ENCODE measurements at regions not wholly inside any gene's neighbourhood (a gene's known extent, or its start where the extent isn't known, plus 50 kb on each side); places are given as distances from the start of the nearest gene placed in this dataset.

DNA sequence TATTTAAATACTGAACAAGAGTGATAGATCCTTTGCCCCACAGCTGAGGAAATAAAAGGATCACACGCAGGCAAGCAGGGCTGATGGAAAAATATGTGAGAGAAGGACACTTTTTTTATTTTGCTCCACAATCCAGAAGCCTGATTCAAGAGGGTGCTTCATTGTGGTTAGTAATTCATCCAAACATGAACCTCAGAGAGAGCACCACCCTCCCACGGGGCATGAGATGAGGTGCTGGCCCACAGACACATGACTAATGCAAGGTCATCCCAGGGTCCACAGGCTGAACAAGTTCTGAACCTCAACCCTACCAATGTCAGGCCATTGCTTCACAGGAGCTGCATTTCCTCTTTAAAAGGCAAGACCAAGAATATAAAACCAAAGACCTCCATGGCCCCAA is 239.6 kb downstream of the MREG start:
- Histone ChIP-seq H3K4me3 (no peak overlapping the region), H3K36me3 (no peaks in the 10 kb centered on the region), H3K4me1 (replicated peaks) (peaks cover 29% of the 10 kb centered on the region), H3K27me3 (replicated peaks) (no peaks in the 10 kb centered on the region), H3K9me3 (replicated peaks) (no peaks in the 10 kb centered on the region), H3K27ac (peak overlapping the region; percentile 16; the same call in 1 of the 2 replicates)
- DNase-seq (ENCODE audit: low read depth in 1 of 2, low spot score in 2 of 2) = peak; percentile 55 to 71

DNA sequence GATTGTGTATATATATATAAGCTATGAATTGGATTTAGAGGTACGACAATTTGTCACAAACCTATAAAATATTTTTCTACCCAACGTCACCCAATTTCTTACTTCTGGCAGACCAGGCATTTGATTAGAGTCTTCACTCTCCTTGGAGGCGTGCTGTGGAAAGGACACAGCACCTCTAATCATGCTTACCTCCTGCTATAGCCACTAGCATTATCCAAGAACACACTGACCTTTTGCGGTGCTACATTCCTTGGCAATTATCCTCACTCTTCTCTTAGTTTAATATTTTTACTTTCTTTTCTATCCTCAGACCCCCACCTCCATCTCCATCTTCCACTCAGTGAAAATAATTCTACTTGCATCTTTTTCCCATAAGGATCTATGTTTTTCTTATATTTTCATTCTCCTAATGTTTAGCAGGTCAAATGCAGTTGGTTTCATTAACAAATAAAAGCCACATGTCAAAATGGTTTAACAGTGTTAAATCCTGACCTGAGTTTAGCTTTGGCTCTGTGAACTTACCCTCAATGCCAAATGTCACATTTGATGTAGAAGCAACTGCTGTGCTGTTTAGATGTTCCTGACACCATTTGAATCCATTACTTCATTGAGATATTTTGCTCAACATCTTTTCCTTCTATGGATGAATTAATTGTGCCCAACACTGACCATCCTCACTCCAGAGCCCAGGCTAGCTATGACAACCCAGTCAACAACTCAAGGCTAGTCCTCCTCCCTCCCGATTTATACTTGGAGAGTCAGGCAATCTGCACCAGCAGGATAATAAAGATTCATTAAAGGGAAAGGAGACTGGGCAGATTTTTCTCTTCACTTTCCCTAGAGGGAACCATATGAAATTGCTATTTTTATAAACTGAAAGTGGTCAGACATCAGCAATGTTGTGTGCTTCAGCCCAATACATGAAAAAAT is 240.5 kb downstream of the MREG start:
- Histone ChIP-seq H3K4me3 (no peak overlapping the region), H3K4me1 (replicated peaks) (peaks cover 29% of the 10 kb centered on the region), H3K36me3 (no peaks in the 10 kb centered on the region), H3K27me3 (replicated peaks) (no peaks in the 10 kb centered on the region), H3K27ac (peak overlapping the region; percentile 24), H3K9me3 (replicated peaks) (no peaks in the 10 kb centered on the region)
- DNase-seq (ENCODE audit: low read depth in 1 of 2, low spot score in 2 of 2) = no peak

GRCh38 chr2:215772003-215772402 is 241.3 kb downstream of the MREG start:
- Histone ChIP-seq H3K36me3 (no peaks in the 10 kb centered on the region), H3K27ac (peak overlapping the region; percentile 25), H3K4me3 (no peak overlapping the region), H3K4me1 (replicated peaks) (peaks cover 29% of the 10 kb centered on the region), H3K27me3 (replicated peaks) (no peaks in the 10 kb centered on the region), H3K9me3 (replicated peaks) (no peaks in the 10 kb centered on the region)
- peak in 1 of 2 experiments; percentile 54 for DNase-seq (ENCODE audit: low read depth in 1 of 2, low spot score in 2 of 2)

- H3K27me3 ChIP-seq (replicated peaks) = no peaks in the 10 kb centered on the region
- no peak for DNase-seq (ENCODE audit: low read depth in 1 of 2, low spot score in 2 of 2)
- peaks cover 29% of the 10 kb centered on the region for H3K4me1 ChIP-seq (replicated peaks)
- peak overlapping the region; percentile 25; the same call in 1 of the 2 replicates for H3K27ac ChIP-seq
- no peaks in the 10 kb centered on the region for H3K36me3 ChIP-seq
- no peaks in the 10 kb centered on the region for H3K9me3 ChIP-seq (replicated peaks)
- H3K4me3 ChIP-seq = no peak overlapping the region
Observed at GRCh38 chr2:215771241-215771640, 242.1 kb downstream of the MREG start.

GRCh38 chr2:215770668-215771067 is 242.7 kb downstream of the MREG start:
- Histone ChIP-seq H3K4me3 (no peak overlapping the region), H3K27ac (no peak overlapping the region), H3K4me1 (replicated peaks) (peaks cover 29% of the 10 kb centered on the region), H3K36me3 (no peaks in the 10 kb centered on the region), H3K27me3 (replicated peaks) (no peaks in the 10 kb centered on the region), H3K9me3 (replicated peaks) (no peaks in the 10 kb centered on the region)
- no peak for DNase-seq (ENCODE audit: low read depth in 1 of 2, low spot score in 2 of 2)

DNA sequence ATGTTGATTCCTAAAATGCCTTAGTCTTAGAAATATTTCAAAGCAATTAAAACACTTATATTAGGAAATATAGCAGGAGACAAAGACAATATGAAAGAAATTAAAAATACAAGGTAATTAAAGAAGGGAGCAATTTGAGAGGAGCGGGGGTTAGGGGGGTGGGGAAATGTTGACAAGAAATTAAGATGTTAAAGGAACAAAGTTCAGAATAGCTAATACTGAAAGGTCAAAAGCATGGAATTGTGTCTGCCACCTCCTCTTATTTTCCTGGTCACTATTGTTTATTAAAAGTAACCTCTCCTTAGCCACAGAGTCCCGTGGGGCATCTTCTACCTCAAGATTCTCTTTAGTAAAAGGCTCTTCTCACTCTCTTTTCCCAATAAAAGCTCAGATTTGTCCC is 244.1 kb downstream of the MREG start:
- H3K4me1 ChIP-seq (replicated peaks) = peaks cover 32% of the 10 kb centered on the region
- H3K4me3 ChIP-seq = no peak overlapping the region
- no peak overlapping the region for H3K27ac ChIP-seq
- no peaks in the 10 kb centered on the region for H3K27me3 ChIP-seq (replicated peaks)
- no peak for DNase-seq (ENCODE audit: low read depth in 1 of 2, low spot score in 2 of 2)
- no peaks in the 10 kb centered on the region for H3K9me3 ChIP-seq (replicated peaks)
- no peaks in the 10 kb centered on the region for H3K36me3 ChIP-seq

DNA sequence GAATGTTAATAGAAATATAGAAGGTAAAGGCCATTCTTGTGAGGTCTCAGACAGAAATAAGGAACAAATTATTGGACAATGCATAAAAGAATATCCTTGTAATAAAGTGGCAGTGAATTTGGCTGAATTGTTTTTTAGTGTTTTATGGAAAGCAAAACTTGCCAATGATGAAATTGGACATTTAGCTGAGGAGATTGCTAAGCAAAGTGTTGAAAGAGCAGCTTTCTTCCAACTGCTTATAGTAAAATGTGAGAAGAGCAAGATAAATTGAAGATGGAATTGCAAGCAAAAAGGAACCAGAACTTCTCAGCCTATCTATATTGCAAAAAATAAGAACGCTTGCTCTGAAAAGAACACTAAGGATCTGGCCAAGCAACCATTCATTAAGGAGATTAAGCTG is 245.7 kb downstream of the MREG start:
- no peaks in the 10 kb centered on the region for H3K36me3 ChIP-seq
- no peak for DNase-seq (ENCODE audit: low read depth in 1 of 2, low spot score in 2 of 2)
- no peak overlapping the region for H3K4me3 ChIP-seq

GRCh38 chr2:215765729-215766360 is 247.5 kb downstream of the MREG start:
- H3K9me3 ChIP-seq (replicated peaks) = no peaks in the 10 kb centered on the region
- H3K4me3 ChIP-seq = no peak overlapping the region
- no peaks in the 10 kb centered on the region for H3K36me3 ChIP-seq
- no peak overlapping the region for H3K27ac ChIP-seq
- no peaks in the 10 kb centered on the region for H3K27me3 ChIP-seq (replicated peaks)
- no peak for DNase-seq (ENCODE audit: low read depth in 1 of 2, low spot score in 2 of 2)
- H3K4me1 ChIP-seq (replicated peaks) = 0 out of 2 replicates have a peak, but pooled peaks cover 3% of the 10 kb centered on the region

More for the DNA sequence above, 245.7 kb downstream of the MREG start:
- H3K27ac ChIP-seq = no peak overlapping the region
- H3K4me1 ChIP-seq (replicated peaks) = peaks cover 17% of the 10 kb centered on the region
- H3K27me3 ChIP-seq (replicated peaks) = no peaks in the 10 kb centered on the region
- H3K9me3 ChIP-seq (replicated peaks) = no peaks in the 10 kb centered on the region

DNA sequence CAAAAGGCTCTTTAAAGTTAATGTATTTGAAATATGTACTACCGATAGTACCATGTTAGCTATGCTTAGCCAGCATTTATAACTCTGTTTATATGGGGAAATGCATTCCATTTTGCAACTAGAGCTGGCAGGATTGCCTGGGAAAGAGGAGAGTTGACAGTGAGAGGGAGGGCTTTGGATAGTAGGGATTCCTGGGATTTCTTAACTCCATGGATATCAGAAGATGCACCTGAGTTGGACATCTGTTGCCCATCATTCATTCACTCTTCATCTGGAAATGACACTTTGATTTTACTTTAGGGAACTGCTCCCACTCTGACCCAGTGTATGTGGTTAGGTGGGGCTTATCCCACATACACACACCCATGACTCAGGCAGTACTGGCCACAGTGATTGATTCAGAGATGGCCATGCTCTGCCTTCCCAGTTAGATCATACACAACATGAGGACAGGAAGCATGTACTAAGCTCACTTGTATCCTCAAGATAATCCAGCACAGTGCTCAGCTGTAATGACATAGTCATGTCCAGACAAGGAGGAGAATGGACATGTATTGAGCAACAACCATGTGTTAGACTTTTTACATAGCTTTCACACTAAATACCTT is 248.8 kb downstream of the MREG start:
- Histone ChIP-seq H3K9me3 (replicated peaks) (no peaks in the 10 kb centered on the region), H3K4me3 (no peak overlapping the region), H3K27me3 (replicated peaks) (no peaks in the 10 kb centered on the region), H3K27ac (no peak overlapping the region), H3K4me1 (replicated peaks) (0 out of 2 replicates have a peak, but pooled peaks cover 3% of the 10 kb centered on the region), H3K36me3 (no peaks in the 10 kb centered on the region)
- no peak for DNase-seq (ENCODE audit: low read depth in 1 of 2, low spot score in 2 of 2)

DNA sequence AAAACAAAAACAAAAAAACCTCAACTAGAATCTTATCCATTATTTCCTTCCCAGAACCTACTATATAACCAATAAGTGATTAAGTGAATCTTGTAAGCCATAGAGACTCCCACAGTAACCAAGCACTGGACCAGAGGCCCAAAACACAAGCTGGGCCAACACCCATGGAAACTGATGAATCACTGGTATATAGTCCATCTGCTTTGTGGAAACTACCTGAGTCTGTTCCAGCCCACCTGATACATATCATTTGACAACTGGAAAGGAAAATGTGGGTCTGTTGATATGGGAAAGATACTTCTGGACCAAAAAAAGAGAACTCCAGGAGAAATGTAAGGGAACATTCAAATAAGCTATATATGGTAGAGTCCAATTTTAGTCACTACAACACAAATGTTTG is 252.8 kb downstream of the MREG start:
- no peak overlapping the region for H3K4me3 ChIP-seq
- H3K36me3 ChIP-seq = no peaks in the 10 kb centered on the region
- H3K27ac ChIP-seq = no peak overlapping the region
- peaks cover 8% of the 10 kb centered on the region for H3K4me1 ChIP-seq (replicated peaks)
- H3K9me3 ChIP-seq (replicated peaks) = no peaks in the 10 kb centered on the region
- no peaks in the 10 kb centered on the region for H3K27me3 ChIP-seq (replicated peaks)
- DNase-seq (ENCODE audit: low read depth in 1 of 2, low spot score in 2 of 2) = no peak

DNA sequence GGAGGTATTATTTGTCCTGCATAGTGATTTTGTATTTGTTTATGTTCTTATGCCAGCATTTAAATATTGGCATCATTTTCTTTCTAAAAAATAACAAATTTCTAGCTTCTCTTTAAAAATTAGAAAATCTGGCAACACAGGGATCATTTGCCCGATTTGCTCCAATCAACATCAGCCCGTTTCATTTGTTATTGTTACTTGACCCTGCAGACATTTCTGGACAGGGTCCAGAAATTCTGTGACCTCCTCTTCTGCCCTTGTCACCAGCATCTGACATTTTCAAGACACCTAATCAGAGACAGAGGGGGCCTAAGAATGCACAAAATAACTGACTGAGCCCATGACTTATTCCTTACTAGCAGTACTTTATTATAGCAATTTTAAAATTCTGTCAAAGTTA is 253.3 kb downstream of the MREG start:
- Histone ChIP-seq H3K4me3 (no peak overlapping the region), H3K27me3 (replicated peaks) (no peaks in the 10 kb centered on the region), H3K4me1 (replicated peaks) (peaks cover 8% of the 10 kb centered on the region), H3K9me3 (replicated peaks) (no peaks in the 10 kb centered on the region), H3K27ac (no peak overlapping the region), H3K36me3 (no peaks in the 10 kb centered on the region)
- DNase-seq (ENCODE audit: low read depth in 1 of 2, low spot score in 2 of 2) = no peak

GRCh38 chr2:215758691-215759090 is 254.7 kb downstream of the MREG start:
- Histone ChIP-seq H3K36me3 (no peaks in the 10 kb centered on the region), H3K27ac (no peak overlapping the region), H3K4me3 (no peak overlapping the region), H3K27me3 (replicated peaks) (no peaks in the 10 kb centered on the region), H3K4me1 (replicated peaks) (peaks cover 6% of the 10 kb centered on the region), H3K9me3 (replicated peaks) (no peaks in the 10 kb centered on the region)
- no peak for DNase-seq (ENCODE audit: low read depth in 1 of 2, low spot score in 2 of 2)

DNA sequence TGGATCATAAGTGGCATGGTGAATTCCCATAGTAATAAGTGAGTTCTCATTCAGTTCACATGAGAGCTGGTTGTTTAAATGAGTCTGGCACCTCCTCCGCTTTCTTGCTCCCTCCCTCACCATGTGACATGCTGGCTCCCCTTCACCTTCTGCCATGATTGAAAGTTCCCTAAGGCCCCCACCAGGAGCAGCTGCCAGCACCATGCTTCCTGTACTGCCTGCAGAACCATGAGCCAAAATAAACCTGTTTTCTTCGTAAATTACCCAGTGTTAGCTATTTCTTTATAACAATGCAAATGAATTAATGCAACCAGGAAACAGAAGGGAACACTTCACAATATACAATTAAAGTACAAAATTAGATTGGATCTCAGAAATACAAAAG is 257.0 kb downstream of the MREG start:
- H3K27ac ChIP-seq = no peak overlapping the region
- H3K4me3 ChIP-seq = no peak overlapping the region
- no peak for DNase-seq (ENCODE audit: low read depth in 1 of 2, low spot score in 2 of 2)
- H3K4me1 ChIP-seq (replicated peaks) = peaks cover 14% of the 10 kb centered on the region
- no peaks in the 10 kb centered on the region for H3K36me3 ChIP-seq
- no peaks in the 10 kb centered on the region for H3K27me3 ChIP-seq (replicated peaks)
- no peaks in the 10 kb centered on the region for H3K9me3 ChIP-seq (replicated peaks)

Measured in SJSA1 (cell line).